GM21526 (cell line): ENCODE measurements at regions not wholly inside any gene's neighbourhood (a gene's known extent, or its start where the extent isn't known, plus 50 kb on each side); places are given as distances from the start of the nearest gene placed in this dataset.

Source experiments
- ATAC-seq: cut with Tn5 transposase; IDR thresholded peaks from one replicate; pipeline ENCODE4 v1.9.1; 2021; ENCODE audit warnings: moderate library complexity; ENCODE audit not compliant: unreplicated experiment, low FRiP score

- no peak for ATAC-seq
These were observed 100.7 kb upstream of the ZNF469 start for GRCh38 chr16:88281858-88282563.

DNA sequence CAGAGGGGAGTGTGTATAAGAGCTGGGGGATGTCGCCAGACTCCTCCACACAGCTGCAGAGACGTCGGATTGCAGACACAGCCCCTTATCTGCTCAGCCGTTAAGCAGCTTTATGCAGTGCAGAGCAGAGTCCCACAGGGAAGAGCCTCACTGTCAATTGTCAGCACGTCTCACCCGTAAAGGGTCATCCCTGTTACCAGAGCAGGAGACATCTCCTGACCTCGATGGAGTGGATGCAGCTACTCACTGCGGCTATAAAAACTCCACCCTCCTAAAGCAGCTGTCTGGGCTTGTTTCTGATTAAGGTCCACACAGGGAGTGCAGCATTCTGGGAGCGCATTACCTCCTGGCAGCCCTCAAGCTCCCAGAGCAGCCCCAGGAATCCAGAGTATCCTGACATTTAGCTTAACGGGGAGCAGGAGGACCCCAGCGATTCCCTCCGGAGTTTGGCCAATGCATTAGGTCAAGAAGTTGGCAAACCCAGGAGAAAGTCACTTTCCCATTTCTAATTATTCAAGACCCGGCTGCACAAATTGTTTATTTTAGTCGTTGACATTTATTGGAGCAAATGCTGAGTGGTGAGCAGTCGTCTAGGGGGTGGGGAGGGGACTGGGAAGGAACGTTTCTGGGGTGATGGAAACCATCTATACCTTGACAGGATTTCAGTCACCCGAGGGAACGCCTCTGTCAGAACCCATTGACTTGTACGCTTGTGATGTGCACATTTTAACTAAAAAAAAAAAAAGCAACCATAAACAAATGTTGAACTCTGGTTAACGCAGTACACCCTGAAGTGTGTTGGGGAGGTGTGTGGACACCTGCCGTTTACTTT, 100.0 kb upstream of the ZNF469 start:
- no peak for ATAC-seq

DNA sequence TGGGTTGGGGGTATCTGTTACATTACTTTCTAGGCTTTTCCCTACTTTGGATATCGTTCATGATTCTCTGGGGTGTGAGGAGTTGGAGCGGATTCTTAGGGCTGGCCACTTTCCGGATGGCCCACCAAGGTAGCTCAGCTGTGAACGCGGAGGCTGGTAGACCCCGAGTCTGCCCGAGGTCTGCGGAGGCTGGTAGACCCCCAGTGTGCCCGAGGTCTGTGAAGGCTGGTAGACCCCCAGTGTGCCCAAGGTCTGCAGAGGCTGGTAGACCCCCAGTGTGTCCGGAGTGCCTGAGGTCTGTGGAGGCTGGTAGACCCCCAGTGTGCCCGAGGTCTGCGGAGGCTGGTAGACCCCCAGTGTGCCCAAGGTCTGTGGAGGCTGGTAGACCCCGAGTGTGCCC, 99.2 kb upstream of the ZNF469 start:
- no peak for ATAC-seq

GRCh38 chr16:88284101-88284500, 98.7 kb upstream of the ZNF469 start:
- no peak for ATAC-seq

- ATAC-seq: no peak
These were observed 97.9 kb upstream of the ZNF469 start for GRCh38 chr16:88284626-88285513.

DNA sequence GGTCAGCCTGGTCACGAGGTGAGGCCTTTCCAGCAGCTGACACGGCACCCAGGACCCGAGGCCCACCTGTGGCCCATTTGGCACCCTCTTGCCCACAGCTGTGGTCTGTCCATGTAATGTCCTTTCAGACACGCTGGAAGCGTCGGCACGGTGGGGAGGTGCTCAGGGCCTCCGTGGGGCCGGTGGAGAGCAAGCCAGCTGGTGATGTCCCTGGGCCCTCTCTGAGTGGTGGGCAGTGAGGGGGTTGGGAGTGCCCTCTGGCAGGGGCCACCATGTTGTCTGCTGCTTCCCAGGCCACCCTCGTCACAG, 97.3 kb upstream of the ZNF469 start:
- no peak for ATAC-seq

DNA sequence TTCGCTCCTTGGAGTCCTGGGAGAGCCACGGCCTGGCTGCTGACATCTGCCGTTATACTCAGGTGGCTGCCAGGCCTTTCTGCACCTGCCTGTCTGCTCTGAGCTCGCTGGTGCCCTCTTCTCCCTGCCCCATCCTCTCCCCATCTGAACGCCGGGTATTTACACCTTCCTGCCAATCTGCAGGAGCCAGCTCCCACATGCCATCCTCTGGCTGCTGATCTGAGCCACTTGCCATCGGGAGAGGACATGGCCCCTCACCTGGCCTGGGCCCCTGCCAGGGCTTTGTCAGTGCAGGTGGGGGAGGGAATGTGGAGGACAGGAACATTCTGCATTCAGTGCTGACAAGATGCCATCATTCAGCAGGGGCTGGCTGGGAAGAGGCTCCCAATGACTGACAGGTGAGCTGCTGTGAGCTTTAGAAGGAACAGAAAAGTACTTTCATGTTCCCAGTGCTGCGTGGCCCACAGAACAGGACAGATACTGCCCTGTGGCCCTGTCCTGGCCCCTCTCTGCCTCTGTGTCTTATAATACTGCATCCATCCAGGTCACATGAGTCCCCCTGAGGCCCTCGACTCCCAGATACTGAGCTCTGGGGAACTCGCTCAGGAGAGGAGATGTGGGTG, 96.3 kb upstream of the ZNF469 start:
- no peak for ATAC-seq

- ATAC-seq: no peak
These were observed 95.5 kb upstream of the ZNF469 start for GRCh38 chr16:88287219-88287618.

GRCh38 chr16:88288303-88288702, 94.5 kb upstream of the ZNF469 start:
- no peak for ATAC-seq

GRCh38 chr16:88289001-88289400, 93.8 kb upstream of the ZNF469 start:
- no peak for ATAC-seq

- no peak for ATAC-seq
These were observed 93.2 kb upstream of the ZNF469 start for GRCh38 chr16:88289561-88289960.

GRCh38 chr16:88289968-88290401, 92.8 kb upstream of the ZNF469 start:
- ATAC-seq: no peak

DNA sequence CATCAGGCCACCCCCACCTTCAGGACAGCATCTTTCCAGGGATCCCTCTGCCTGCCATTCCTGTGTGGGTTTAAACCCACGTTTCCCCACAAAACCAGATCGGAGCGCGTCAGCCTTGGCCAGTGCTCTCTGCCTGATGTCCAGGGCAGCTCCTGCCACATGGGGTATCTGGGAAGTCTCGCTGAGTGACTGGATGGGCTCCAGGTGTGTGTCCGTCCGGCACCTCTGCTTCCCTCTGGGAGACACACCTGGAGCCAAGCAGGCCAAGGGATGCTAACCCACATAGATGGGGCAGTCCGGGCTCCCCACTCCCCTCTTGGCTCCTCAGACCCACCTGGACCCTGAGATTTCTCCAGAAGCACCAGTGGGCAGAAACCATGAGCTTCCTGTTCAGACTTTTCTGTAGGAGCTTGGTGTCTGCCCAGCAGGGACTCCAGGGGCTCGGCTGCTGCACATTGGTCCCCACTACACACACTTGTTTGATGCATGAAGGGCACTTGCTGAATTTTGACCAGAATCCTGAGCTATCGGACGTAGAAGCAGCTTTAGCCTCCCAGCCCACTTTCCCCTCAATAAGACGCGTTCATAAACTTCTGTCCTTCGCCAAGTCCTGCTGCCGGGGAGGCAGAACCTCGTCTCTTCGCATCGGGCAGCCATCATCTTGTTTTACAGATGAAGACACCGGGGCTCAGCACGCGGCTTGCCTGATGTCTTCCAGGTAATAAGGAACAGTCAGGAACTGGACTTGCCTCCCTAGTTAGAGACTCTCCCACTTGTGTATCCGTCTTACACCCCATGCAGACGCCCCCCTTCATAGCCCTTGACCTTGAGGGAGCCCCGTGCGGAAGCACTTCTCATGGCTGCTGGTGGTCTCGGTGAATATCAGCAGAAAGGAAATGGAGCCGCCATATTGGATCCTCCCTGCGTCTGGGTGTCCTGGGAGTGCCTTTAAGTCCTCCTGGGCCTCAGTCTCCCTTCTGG, 91.6 kb upstream of the ZNF469 start:
- ATAC-seq: no peak

- ATAC-seq: no peak
These were observed 90.5 kb upstream of the ZNF469 start for GRCh38 chr16:88292007-88292970.

GRCh38 chr16:88293097-88293496, 89.7 kb upstream of the ZNF469 start:
- ATAC-seq: no peak

DNA sequence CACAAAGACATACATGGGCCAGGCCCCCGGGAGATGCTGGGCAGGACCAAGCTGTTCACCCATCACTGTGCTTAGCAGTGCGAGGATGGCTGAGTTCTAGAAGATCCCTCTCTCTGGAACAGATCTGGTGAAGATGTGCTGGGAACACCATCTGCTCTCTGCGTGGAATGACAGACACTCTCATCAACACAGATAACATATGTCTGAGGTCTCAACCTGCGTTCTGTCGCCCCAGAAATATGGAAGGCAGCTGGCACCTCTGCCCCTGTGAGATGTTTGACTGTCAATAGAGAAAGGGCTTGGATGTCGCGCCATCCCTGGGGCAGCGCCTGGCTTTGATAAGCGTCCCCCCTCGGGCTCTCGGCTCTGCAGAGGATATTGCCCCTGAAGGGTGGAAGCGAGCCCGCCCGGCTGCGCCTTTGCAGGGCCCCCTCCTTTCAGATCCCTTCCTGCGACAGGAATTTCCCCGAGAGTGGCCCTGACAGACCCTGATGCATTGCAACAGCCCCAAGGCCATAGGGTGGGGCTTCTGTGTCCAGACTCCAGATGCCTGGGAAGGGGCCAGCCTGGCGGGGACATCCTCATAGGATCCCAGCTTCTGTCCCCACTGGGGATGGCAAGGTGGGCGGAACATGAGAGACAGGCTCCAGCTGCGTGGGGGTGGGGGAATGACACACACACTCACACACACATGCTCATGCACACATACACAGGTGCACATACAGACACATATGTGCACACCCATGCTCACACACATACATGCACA, 86.9 kb upstream of the ZNF469 start:
- no peak for ATAC-seq

DNA sequence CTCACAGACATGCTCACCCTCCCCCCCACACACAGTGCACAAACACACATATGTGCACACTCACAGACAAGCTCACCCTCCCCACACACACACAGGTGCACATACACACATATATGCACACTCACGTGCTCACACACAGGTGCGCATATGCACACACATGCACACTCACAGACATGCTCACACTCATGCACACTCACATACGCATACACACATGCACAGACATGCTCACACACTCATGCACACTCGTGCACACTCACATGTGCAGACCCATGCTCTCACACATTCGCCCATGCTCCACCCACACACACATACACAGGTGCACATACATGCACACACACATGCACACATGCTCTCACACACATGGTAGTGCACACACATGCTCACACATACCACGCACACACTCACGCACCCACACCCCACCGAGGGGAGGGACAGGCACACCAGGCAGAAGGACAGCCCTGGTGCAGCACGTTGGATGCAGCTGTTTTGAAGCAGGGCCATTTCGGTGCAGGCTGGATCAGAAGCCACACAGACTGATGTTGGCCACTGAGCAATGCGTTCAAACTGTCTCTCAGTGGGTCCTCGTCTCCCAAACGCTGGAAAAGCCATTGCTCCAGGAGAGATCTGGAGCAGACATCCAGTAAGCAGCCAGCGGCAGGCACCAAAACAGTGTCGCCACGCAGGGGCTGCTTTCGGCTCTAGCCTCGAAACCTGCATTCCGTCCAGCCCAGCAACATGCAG, 86.2 kb upstream of the ZNF469 start:
- no peak for ATAC-seq
